ENCODE measurements at regions not wholly inside any gene's neighbourhood (a gene's known extent, or its start where the extent isn't known, plus 50 kb on each side); places are given as distances from the start of the nearest gene placed in this dataset.

- TF ChIP-seq POLR2A (IDR thresholded peaks at IDR 0.05; ENCODE audit: low read depth, low read length), result no peak
- no peak for DNase-seq (ENCODE audit: insufficient read length, low spot score)
- no peak for FAIRE-seq
These were observed 273.6 kb downstream of the HRH4 start for GRCh38 chr18:24734058-24734457.

GRCh38 chr18:24735624-24736231 is 275.3 kb downstream of the HRH4 start:
- no peak for TF ChIP-seq POLR2A (IDR thresholded peaks at IDR 0.05; ENCODE audit: low read depth, low read length)
- DNase-seq (ENCODE audit: insufficient read length, low spot score) (no peak), FAIRE-seq (no peak)

GRCh38 chr18:24736662-24737330 is 276.4 kb downstream of the HRH4 start:
- FAIRE-seq, result no peak
- no peak for DNase-seq (ENCODE audit: insufficient read length, low spot score)
- no peak for TF ChIP-seq POLR2A (IDR thresholded peaks at IDR 0.05; ENCODE audit: low read depth, low read length)

GRCh38 chr18:24740829-24741228 is 280.4 kb downstream of the HRH4 start:
- FAIRE-seq, result no peak

GRCh38 chr18:24741321-24741720 is 280.9 kb downstream of the HRH4 start:
- TF ChIP-seq POLR2A (IDR thresholded peaks at IDR 0.05; ENCODE audit: low read depth, low read length), result no peak
- DNase-seq (ENCODE audit: insufficient read length, low spot score) (no peak), FAIRE-seq (no peak)

More at GRCh38 chr18:24740829-24741228, 280.4 kb downstream of the HRH4 start:
- TF ChIP-seq POLR2A (IDR thresholded peaks at IDR 0.05; ENCODE audit: low read depth, low read length), result no peak
- DNase-seq (ENCODE audit: insufficient read length, low spot score), result no peak

GRCh38 chr18:24741965-24742724 is 281.7 kb downstream of the HRH4 start:
- FAIRE-seq (no peak), DNase-seq (ENCODE audit: insufficient read length, low spot score) (no peak)
- no peak for TF ChIP-seq POLR2A (IDR thresholded peaks at IDR 0.05; ENCODE audit: low read depth, low read length)

GRCh38 chr18:24754583-24755253 is 294.3 kb downstream of the HRH4 start:
- TF ChIP-seq POLR2A (IDR thresholded peaks at IDR 0.05; ENCODE audit: low read depth, low read length), result no peak
- FAIRE-seq, result no peak
- no peak for DNase-seq (ENCODE audit: insufficient read length, low spot score)

- no peak for TF ChIP-seq POLR2A (IDR thresholded peaks at IDR 0.05; ENCODE audit: low read depth, low read length)
- DNase-seq (ENCODE audit: insufficient read length, low spot score) (no peak), FAIRE-seq (no peak)
These were observed 295.9 kb downstream of the HRH4 start for GRCh38 chr18:24756385-24756784.

GRCh38 chr18:24757134-24757533 is 296.7 kb downstream of the HRH4 start:
- DNase-seq (ENCODE audit: insufficient read length, low spot score) (no peak), FAIRE-seq (no peak)
- no peak for TF ChIP-seq POLR2A (IDR thresholded peaks at IDR 0.05; ENCODE audit: low read depth, low read length)

GRCh38 chr18:24761765-24762164 is 301.3 kb downstream of the HRH4 start:
- no peak for TF ChIP-seq POLR2A (IDR thresholded peaks at IDR 0.05; ENCODE audit: low read depth, low read length)
- DNase-seq (ENCODE audit: insufficient read length, low spot score), result no peak
- no peak for FAIRE-seq

- FAIRE-seq (no peak), DNase-seq (ENCODE audit: insufficient read length, low spot score) (no peak)
- no peak for TF ChIP-seq POLR2A (IDR thresholded peaks at IDR 0.05; ENCODE audit: low read depth, low read length)
These were observed 302.1 kb downstream of the HRH4 start for GRCh38 chr18:24762511-24762910.

- DNase-seq (ENCODE audit: insufficient read length, low spot score) (no peak), FAIRE-seq (no peak)
- no peak for TF ChIP-seq POLR2A (IDR thresholded peaks at IDR 0.05; ENCODE audit: low read depth, low read length)
These were observed 303.5 kb downstream of the HRH4 start for GRCh38 chr18:24763765-24764513.

GRCh38 chr18:24764766-24765165 is 304.3 kb downstream of the HRH4 start:
- no peak for DNase-seq (ENCODE audit: insufficient read length, low spot score)
- no peak for TF ChIP-seq POLR2A (IDR thresholded peaks at IDR 0.05; ENCODE audit: low read depth, low read length)
- FAIRE-seq, result no peak

Measured in H54 (cell line).